IPS DF 6.9 (cell line): ENCODE measurements at regions not wholly inside any gene's neighbourhood (a gene's known extent, or its start where the extent isn't known, plus 50 kb on each side); places are given as distances from the start of the nearest gene placed in this dataset.

Experiments
- DNase-seq: peaks from one replicate; pipeline ENCODE4 v3.0.0-alpha.2; 2013; ENCODE audit warnings: low read depth, low spot score
- H3K27ac ChIP-seq: one replicate; pipeline ENCODE4 v1.5.1; 2013; ENCODE audit warnings: low read length, control low read depth
- H3K27me3 ChIP-seq: 2 replicates; pipeline ENCODE4 v1.6.1; 2013; ENCODE audit warnings: mild to moderate bottlenecking, low read length; ENCODE audit not compliant: control insufficient read depth, insufficient read depth
- H3K36me3 ChIP-seq: 2 replicates; pipeline ENCODE4 v1.6.1; 2013; ENCODE audit warnings: low read length; ENCODE audit not compliant: control insufficient read depth, insufficient read depth
- H3K4me1 ChIP-seq: 2 replicates; pipeline ENCODE4 v1.6.1; 2013; ENCODE audit warnings: low read length; ENCODE audit not compliant: control insufficient read depth, insufficient read depth
- H3K4me3 ChIP-seq: 2 replicates; pipeline ENCODE4 v1.5.1; 2013; ENCODE audit warnings: mild to moderate bottlenecking, low read length
- H3K9me3 ChIP-seq: 2 replicates; pipeline ENCODE4 v1.6.1; 2013; ENCODE audit warnings: low read length, inconsistent platforms; ENCODE audit not compliant: control insufficient read depth, insufficient read depth
- WGBS: extraction: QIAGEN DNeasy Blood & Tissue Kit; methylation state at CpG from one replicate; pipeline ENCODE4 v1.1.7; 2013; ENCODE audit warnings: mixed read lengths, missing lambda C conversion rate; ENCODE audit not compliant: insufficient read length, insufficient coverage; 5-methylcytosine and 5-hydroxymethylcytosine counted together

DNA sequence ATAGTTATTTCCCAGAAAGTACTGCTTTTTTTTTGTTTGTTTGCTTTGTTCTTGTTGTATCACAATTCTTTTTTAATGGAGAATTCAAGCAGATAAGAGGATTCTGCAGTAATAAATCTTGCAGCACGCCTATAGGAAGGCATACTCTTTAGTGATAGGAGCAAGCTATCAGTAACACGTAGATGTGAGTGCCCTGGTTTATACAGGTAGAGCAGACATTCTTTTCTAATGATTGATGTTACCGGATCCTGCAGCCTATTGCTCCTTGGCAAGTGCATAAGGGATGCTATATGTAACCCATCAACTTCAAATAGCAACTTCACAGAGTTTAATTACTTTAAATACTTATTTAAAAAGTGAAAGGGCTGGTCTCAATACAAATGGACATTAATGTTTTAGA, 834.2 kb upstream of the GCFC2 start:
- no peak for DNase-seq
- no peaks in the 10 kb centered on the region for H3K4me1 ChIP-seq
- H3K27ac ChIP-seq, result no peak overlapping the region
- no peaks in the 10 kb centered on the region for H3K9me3 ChIP-seq
- H3K27me3 ChIP-seq, result no peaks in the 10 kb centered on the region
- no CpG with 5 or more reads among the region's 3 CpGs for WGBS
- no peaks in the 10 kb centered on the region for H3K36me3 ChIP-seq
- H3K4me3 ChIP-seq, result no peak overlapping the region

DNA sequence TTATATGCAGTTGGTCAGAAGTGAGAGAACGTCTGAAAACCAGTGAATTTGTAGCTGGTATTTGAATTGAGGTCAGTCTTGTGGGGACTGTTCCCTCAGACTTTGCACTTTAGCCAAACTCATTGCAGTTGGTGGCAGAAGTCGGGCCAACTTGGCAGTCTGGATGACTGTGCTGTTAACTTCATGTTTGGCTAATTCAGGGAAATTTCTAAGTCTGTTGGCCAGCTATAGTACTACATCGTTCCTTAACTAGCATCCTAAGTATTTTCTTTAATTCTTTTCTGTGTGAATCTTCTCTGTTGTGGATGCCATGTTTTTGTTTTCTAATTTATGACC, 806.8 kb upstream of the GCFC2 start:
- Histone ChIP-seq H3K27me3 (no peaks in the 10 kb centered on the region), H3K9me3 (peaks cover 2% of the 10 kb centered on the region; the same call in 1 of the 2 replicates), H3K4me1 (no peaks in the 10 kb centered on the region), H3K27ac (no peak overlapping the region), H3K36me3 (no peaks in the 10 kb centered on the region), H3K4me3 (no peak overlapping the region)
- WGBS, result no CpG with 5 or more reads among the region's 3 CpGs
- no peak for DNase-seq

- H3K36me3 ChIP-seq, result no peaks in the 10 kb centered on the region
- H3K4me1 ChIP-seq, result no peaks in the 10 kb centered on the region
- no peak for DNase-seq
- H3K27ac ChIP-seq, result no peak overlapping the region
- no peak overlapping the region for H3K4me3 ChIP-seq
- no peaks in the 10 kb centered on the region for H3K27me3 ChIP-seq
- no CpG with 5 or more reads among the region's 1 CpG for WGBS
- H3K9me3 ChIP-seq, result peaks cover 2% of the 10 kb centered on the region; the same call in 1 of the 2 replicates
These were observed 806.3 kb upstream of the GCFC2 start for GRCh38 chr2:76516861-76517573.

GRCh38 chr2:76512201-76512820, 801.6 kb upstream of the GCFC2 start:
- Histone ChIP-seq H3K9me3 (no peaks in the 10 kb centered on the region), H3K27ac (no peak overlapping the region), H3K4me1 (no peaks in the 10 kb centered on the region), H3K4me3 (no peak overlapping the region), H3K36me3 (no peaks in the 10 kb centered on the region), H3K27me3 (no peaks in the 10 kb centered on the region)
- WGBS, result no CpG with 5 or more reads among the region's 4 CpGs
- DNase-seq, result no peak

DNA sequence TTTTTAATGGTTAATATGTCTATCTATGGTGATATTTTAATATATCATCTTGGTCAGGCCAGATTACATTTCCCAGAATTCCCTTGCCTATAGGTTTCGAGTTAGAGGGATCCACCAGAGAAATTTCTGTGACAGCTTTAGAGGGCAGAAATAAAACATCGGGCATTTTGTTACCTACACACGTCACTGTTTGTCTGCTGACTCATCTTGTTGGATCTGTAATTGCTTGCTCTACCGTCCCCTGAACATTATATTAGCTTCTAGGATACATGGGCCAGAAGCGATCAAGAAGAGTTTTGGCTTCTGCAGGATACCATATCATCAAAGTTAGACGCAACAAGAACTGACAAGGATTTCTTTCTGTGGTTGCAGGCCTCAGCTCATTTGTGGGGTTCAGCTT, 795.8 kb upstream of the GCFC2 start:
- no peaks in the 10 kb centered on the region for H3K36me3 ChIP-seq
- H3K4me1 ChIP-seq, result no peaks in the 10 kb centered on the region
- H3K4me3 ChIP-seq, result no peak overlapping the region
- no peak for DNase-seq
- no peak overlapping the region for H3K27ac ChIP-seq
- H3K27me3 ChIP-seq, result no peaks in the 10 kb centered on the region
- no CpG with 5 or more reads among the region's 6 CpGs for WGBS
- no peaks in the 10 kb centered on the region for H3K9me3 ChIP-seq

DNA sequence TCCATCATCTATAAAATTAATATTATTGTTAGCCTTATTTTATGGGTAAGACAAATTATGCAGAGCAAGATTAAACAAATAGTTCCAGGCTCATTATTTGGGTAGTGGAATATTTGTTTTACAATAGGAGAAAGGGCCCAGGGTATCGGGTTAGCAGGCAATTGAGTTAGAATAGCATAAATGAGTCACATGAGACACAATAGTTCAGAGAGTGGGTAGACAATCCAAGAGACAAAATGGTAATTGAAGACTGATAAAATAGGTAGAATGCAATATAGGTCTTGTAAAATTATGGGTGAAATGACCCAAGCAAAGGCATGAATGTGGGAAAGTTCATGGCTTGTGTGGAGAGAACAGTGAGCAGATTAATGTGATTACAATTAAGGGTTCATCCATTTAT, 790.9 kb upstream of the GCFC2 start:
- H3K27ac ChIP-seq, result no peak overlapping the region
- H3K36me3 ChIP-seq, result no peaks in the 10 kb centered on the region
- no peak for DNase-seq
- H3K9me3 ChIP-seq, result no peaks in the 10 kb centered on the region
- H3K27me3 ChIP-seq, result no peaks in the 10 kb centered on the region
- no CpG with 5 or more reads among the region's 1 CpG for WGBS
- H3K4me1 ChIP-seq, result no peaks in the 10 kb centered on the region
- no peak overlapping the region for H3K4me3 ChIP-seq

- H3K4me3 ChIP-seq, result no peak overlapping the region
- no peak for DNase-seq
- no CpG with 5 or more reads among the region's 2 CpGs for WGBS
- no peaks in the 10 kb centered on the region for H3K4me1 ChIP-seq
- no peaks in the 10 kb centered on the region for H3K36me3 ChIP-seq
- H3K9me3 ChIP-seq, result no peaks in the 10 kb centered on the region
- H3K27ac ChIP-seq, result no peak overlapping the region
- no peaks in the 10 kb centered on the region for H3K27me3 ChIP-seq
These were observed 787.6 kb upstream of the GCFC2 start for GRCh38 chr2:76498360-76498759.

GRCh38 chr2:76491503-76491902, 780.8 kb upstream of the GCFC2 start:
- Histone ChIP-seq H3K4me3 (no peak overlapping the region), H3K4me1 (no peaks in the 10 kb centered on the region), H3K27ac (no peak overlapping the region), H3K36me3 (no peaks in the 10 kb centered on the region), H3K27me3 (no peaks in the 10 kb centered on the region), H3K9me3 (no peaks in the 10 kb centered on the region)
- WGBS, result no CpG with 5 or more reads among the region's 1 CpG
- no peak for DNase-seq

DNA sequence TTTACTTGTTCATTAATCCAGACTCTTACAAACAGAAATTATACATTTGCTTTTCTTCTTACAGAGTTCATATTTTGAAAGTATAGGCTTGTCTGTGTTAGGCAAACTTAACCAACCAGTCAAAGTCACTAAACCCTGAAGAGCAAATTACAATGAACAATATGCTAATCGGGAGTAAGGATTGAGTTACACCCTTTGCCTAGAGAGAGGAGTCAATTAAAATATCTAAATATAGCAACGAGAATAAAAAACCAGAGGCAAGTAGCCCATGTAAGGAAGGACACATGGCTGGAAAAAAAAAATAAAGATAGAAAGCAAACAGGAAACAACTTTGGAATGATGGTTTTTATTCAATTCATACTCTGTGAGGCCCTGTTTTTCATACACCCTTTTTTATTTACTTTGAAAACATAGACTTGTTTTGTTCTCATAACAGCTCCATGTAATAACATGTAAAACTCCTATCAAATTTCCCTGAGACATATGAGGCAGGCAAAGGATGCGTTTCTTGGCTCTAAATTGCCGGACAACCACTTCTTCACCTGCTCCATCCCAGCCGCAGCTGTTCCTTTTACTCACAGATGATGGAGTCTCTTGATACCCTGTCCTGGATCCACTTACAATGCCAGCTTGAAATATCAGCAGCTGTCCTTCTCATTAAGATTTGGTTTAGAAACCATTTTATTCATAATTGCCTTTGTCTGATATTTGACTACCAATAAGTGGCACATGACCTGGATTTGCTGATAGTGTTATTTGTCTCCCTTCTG, 767.7 kb upstream of the GCFC2 start:
- H3K4me1 ChIP-seq, result no peaks in the 10 kb centered on the region
- no peak overlapping the region for H3K27ac ChIP-seq
- WGBS, result no CpG with 5 or more reads among the region's 5 CpGs
- no peaks in the 10 kb centered on the region for H3K9me3 ChIP-seq
- DNase-seq, result no peak
- no peaks in the 10 kb centered on the region for H3K27me3 ChIP-seq
- H3K36me3 ChIP-seq, result no peaks in the 10 kb centered on the region
- no peak overlapping the region for H3K4me3 ChIP-seq

- DNase-seq, result no peak
- Histone ChIP-seq H3K4me3 (no peak overlapping the region), H3K36me3 (no peaks in the 10 kb centered on the region), H3K27me3 (no peaks in the 10 kb centered on the region), H3K9me3 (no peaks in the 10 kb centered on the region), H3K27ac (no peak overlapping the region), H3K4me1 (no peaks in the 10 kb centered on the region)
- WGBS, result no CpG with 5 or more reads among the region's 4 CpGs
These were observed 762.2 kb upstream of the GCFC2 start for GRCh38 chr2:76472946-76473345.
